T47D (cell line): ENCODE measurements at regions not wholly inside any gene's neighbourhood (a gene's known extent, or its start where the extent isn't known, plus 50 kb on each side); places are given as distances from the start of the nearest gene placed in this dataset.

Experiments
- DNase-seq, 2 experiments: peaks; one replicate each; pipeline versions ENCODE4 v3.0.0 to v3.0.0-alpha.2; 2011 to 2012; ENCODE audit warnings: low read depth in 1 of 2, low spot score in 1 of 2
- JUND ChIP-seq: IDR thresholded peaks from 2 replicates; pipeline ENCODE4 v1.6.1; 2012; ENCODE audit warnings: low read depth
- in situ Hi-C: cut with HindIII; loops from 2 replicates; pipeline ENCODE4 v1.10.0; 2016; ENCODE audit warnings: low sequenced_read_pairs, low pct_unique_long_range_greater_than_20kb

- no peak for DNase-seq
- TF ChIP-seq JUND = no peak
- in situ Hi-C loops = no loop called here
Observed at GRCh38 chr13:65642301-65642700, 1587.8 kb downstream of the PCDH9 start.

GRCh38 chr13:65638572-65639168 lies 1591.5 kb downstream of the PCDH9 start:
- DNase-seq = peak; percentile 4 to 57
- in situ Hi-C loops = no loop called here
- no peak for TF ChIP-seq JUND

DNA sequence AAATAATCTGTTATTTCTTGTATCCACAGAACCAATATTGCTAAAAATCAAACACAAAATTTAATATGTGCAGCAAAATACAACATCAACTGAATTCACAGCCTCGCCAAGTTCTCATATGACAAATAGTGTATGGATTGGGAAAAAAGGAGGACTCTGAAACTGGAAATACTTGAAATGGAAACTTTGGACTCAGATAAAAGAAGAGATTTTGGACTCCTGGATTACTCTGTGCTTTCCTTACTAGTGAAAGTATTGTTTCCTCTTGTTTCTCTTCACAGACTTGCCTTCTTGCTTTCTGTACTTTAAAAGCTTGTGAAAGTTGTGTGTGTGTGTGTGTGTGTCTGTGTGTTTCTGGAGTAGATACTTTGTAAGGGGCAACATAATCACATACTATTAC lies 1596.3 kb downstream of the PCDH9 start:
- in situ Hi-C loops = no loop called here
- no peak for TF ChIP-seq JUND
- DNase-seq = no peak

GRCh38 chr13:65631078-65631477 lies 1599.1 kb downstream of the PCDH9 start:
- no peak for DNase-seq
- no peak for TF ChIP-seq JUND
- in situ Hi-C loops = no loop called here

GRCh38 chr13:65629926-65630325 lies 1600.2 kb downstream of the PCDH9 start:
- DNase-seq = no peak
- TF ChIP-seq JUND = no peak
- in situ Hi-C loops = no loop called here

GRCh38 chr13:65623148-65623547 lies 1607.0 kb downstream of the PCDH9 start:
- TF ChIP-seq JUND = no peak
- no peak for DNase-seq
- in situ Hi-C loops = no loop called here

DNA sequence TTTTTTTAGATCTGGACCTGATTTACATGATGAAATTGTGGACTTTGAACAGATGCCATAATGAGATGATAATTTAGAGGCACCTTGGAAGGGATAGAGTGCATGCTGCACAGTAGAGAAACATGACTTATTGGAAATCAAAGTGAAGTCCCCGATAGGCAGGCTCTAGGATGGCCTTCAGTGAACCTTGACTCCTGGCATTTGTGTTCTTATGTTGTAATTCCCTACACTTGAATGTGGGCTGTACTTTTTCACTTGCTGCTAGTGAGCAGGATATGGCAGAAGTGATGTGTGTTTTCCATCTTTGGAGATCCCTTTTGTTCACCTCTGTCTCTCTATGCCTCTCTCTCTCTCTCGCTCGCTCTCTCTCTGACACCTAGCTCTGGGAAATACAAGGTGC lies 1614.6 kb downstream of the PCDH9 start:
- no peak for TF ChIP-seq JUND
- DNase-seq = no peak
- in situ Hi-C loops = no loop called here

DNA sequence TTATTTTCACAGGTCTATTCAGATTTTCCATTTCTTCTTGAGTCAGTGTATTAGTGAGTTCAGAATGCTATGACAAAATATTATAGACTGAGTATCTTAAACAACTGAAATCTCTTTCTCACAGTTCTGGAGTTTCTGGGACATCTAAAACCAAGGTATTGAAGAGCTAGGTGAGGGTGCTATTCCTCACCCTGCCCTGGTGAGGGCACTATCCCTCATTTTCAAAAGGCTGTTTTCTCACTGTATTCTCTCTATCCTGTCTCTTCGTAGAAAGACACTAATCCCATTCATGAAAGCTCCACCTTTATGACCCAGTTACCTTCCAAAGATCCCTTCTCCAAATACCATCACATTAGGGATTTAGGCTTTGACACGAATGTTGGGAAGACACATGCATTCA lies 1617.1 kb downstream of the PCDH9 start:
- TF ChIP-seq JUND = no peak
- DNase-seq = no peak
- in situ Hi-C loops = no loop called here

DNA sequence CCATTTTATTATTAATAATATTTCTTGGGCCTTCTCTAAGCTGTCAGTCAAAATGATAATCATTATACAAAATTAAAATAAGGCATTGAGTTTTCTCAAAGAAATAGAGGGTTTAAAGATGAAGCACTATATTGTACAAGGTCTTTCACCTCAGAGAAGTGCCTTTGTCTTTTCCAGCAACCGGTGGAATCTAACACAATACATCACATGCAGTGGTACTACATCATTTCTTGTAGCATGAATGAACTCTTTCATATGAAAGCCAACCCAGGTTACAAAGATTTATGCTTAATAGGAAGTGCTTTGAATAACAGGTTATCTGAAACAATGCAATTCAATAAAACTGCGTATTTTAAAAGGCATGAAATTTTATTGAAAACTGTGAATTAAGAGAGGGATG lies 1620.8 kb downstream of the PCDH9 start:
- in situ Hi-C loops = no loop called here
- TF ChIP-seq JUND = no peak
- no peak for DNase-seq

GRCh38 chr13:65606622-65607021 lies 1623.5 kb downstream of the PCDH9 start:
- no peak for DNase-seq
- TF ChIP-seq JUND = no peak
- in situ Hi-C loops = no loop called here

DNA sequence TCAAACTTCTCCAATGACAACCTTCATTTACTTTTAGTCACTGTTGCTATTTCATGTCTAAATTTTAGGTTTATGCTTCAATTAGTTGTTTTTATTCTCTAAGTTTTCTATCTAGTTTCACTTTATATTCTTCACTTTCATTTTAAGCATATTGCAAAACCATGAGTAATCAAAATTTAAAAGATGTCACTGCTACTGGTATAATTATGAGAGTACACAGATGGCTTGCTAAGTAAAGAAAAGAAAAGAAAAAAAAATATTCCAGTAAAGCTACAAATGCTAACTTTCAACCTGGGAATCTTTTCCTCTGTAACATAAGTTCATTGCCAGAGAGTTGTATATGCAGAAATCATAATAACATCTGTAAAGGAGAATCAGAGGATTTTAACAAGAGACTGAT lies 1624.7 kb downstream of the PCDH9 start:
- no peak for TF ChIP-seq JUND
- in situ Hi-C loops = no loop called here
- DNase-seq = no peak

DNA sequence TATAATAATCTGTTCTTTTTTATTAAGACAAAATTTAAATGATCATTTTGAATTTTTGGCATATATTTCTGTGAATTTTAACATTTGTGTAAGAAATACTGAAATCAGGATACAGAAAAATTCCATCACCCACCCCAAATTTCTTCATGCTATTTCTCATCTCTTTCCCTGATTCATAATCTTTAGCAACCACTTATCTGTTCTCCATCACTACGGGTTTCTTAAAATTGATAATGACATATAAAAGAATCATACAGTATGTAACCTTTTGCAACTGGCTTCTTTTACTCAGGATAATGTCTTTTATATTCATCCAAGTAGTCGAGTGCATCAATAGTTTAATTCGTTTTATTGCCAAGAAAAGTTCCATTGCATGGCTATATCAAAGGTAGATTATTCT lies 1627.0 kb downstream of the PCDH9 start:
- DNase-seq = no peak
- in situ Hi-C loops = no loop called here
- TF ChIP-seq JUND = no peak

- no peak for TF ChIP-seq JUND
- in situ Hi-C loops = no loop called here
- DNase-seq = no peak
Observed at GRCh38 chr13:65601855-65602254, 1628.3 kb downstream of the PCDH9 start.

DNA sequence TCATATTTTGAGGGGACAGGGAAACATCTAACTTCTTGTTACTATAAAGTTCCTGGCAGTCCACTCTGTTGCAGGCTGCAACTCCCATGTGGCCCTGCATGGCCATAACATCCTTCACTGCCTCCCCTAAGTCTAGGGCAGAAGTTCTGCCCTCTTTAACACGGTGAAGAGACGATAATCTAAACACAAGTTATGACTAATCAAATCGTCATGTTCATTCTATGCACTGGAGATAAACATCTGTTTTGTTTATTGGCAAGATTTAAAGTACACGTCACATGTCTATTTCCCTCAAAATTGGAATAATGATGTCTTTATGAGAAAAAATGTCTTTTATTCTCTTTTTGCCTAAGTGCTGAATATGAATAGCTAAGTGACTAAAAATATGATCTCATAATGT lies 1629.4 kb downstream of the PCDH9 start:
- no peak for TF ChIP-seq JUND
- in situ Hi-C loops = no loop called here
- no peak for DNase-seq
